DMS114 treated with DMSO at 0.1 percent for 48 hours (cell line): ENCODE measurements at regions not wholly inside any gene's neighbourhood (a gene's known extent, or its start where the extent isn't known, plus 50 kb on each side); places are given as distances from the start of the nearest gene placed in this dataset.
"Not testable (repeated sequence)": the region's sequence is repeated elsewhere in the genome, so short reads cannot be mapped to it uniquely, and the experiment has no call there.

ENCODE experiments used
- DNase-seq: peaks from one replicate; lab custom pipeline; 2025; ENCODE audit not compliant: unreplicated experiment; lab: John Stamatoyannopoulos, UW

DNA sequence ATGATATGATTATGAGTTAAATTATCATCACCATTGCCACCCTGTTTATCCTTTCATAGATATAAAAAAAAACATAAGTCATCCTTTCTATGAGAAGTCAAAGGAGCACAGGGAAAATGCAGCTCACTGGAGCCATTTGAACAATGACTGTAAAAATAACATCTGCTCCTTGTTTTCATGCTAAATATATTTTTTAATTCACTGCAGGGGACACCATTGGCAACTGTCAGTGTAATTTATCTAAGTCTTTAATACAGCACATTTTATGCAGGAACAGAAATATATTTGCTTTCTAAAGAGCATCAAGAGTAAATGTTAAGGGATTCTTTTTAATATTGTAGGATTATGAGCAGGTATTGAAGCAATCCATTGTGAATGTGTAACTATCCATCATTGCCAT, 371.3 kb downstream of the ZBBX start:
- DNase-seq = no peak

DNA sequence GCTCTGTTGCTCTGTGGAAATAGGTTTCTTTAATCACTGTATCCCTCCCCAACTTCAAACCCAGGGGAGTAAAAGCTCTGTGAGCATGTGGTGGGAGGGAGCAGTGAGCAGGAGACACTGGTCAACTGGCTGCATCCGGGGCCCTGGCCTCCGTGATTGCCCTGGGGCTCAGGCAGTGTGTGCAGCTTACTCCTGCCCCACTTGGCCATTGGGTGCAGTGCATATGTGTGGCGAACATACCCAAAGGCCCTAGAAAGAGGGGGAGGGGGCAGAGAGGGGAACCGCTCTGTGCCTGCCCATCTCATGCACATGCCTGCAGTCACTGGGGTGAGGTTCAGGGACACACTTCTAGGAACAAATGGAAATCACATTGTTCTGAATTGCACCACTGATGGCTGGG, 378.7 kb downstream of the ZBBX start:
- no peak for DNase-seq

DNA sequence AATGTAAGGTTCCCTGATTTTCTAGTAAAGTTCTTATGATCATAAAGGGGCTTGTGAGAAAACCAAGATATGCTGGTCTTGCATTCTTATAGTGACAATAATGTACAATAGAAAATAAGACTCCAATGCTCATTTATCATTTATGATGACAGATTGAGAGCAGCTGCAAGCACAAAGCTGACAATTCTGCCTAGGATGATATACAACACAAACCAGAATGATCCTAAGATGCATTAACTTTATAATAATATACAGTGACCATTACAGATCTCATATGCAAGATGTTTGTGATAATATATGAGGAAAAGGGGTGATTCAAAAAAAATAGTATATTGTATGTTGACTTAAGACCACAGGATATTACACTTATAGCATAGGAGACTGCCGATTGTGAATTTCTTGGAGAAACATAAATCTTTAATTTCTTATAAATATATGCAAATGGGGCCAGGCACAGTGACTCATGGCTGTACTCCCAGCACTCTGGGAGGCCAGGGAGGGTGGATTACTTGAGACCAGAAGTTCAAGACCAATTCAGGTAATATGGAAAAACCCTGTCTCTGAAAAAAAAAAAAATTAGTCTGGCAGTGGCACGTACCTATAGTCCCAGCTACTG, 387.0 kb downstream of the ZBBX start:
- no peak for DNase-seq

DNA sequence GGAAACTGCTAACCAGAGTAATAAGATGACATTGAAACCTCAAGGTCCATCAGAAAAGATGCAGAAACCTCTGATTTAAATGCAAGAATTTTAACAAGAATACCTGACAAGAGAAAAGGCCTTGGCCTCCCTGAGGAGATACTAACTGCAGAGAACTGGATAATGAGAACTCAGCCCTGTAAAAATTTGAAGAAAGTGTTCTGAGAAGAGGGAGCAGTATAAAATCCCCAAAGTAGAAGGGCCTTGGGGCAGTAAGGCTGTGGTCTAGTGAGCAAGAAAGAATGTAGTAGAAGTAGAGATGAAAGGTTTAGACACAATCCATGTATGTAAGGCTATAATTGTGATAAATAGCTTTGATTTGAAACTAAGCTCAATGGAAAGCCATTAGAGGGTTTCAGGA, 394.1 kb downstream of the ZBBX start:
- DNase-seq = no peak

DNA sequence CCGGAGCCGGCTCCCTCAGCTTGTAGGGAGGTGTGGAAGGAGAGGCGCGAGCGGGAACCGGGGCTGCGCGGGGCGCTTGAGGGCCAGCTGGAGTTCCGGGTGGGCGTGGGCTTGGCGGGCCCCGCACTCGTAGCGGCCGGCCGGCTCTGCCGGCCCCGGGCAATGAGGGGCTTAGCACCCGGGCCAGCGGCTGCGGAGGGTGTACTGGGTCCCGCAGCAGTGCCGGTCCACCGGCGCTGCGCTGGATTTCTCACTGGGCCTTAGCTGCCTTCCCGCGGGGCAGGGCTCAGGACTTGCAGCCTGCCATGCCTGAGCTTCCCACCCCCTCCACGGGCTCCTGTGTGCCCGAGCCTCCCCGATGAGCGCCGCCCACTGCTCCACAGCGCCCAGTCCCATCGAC, 404.3 kb downstream of the ZBBX start:
- not testable (repeated sequence) for DNase-seq

DNA sequence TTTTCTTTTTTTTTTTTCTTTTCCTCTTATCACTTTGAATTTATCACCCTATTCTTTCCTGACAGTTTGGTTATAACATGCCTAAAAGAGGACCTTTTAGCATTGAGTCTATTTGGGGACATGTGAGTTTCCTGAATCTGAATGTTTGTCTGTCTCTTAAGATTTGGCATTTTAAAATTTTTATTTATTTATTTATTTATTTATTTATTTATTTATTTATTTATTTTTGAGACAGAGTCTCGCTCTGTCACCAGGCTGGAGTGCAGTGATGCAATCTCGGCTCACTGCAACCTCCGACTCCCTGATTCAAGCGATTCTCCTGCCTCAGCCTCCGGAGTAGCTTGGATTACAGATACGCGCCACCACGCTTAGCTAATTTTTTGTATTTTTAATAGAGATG, 412.4 kb downstream of the ZBBX start:
- DNase-seq = not testable (repeated sequence)

DNA sequence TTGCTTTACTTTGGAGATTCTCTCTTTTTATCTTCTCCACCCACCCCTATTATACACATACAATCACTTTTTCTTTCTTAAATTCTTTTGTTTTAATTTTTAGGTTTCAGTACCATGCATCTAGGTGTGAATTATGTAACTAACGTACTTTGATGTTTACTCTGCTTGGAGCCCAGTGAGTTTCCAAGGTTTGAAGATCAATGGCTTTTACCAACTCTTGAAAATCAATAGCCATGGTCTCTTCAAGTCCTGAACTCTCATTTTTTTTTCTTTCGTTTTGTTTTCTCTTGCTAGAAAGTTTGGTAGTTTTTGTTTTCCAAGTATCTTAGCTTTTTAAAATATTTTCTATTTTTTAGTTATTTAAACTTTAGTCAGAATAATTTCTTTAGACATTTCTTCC, 417.2 kb downstream of the ZBBX start:
- no peak for DNase-seq

DNA sequence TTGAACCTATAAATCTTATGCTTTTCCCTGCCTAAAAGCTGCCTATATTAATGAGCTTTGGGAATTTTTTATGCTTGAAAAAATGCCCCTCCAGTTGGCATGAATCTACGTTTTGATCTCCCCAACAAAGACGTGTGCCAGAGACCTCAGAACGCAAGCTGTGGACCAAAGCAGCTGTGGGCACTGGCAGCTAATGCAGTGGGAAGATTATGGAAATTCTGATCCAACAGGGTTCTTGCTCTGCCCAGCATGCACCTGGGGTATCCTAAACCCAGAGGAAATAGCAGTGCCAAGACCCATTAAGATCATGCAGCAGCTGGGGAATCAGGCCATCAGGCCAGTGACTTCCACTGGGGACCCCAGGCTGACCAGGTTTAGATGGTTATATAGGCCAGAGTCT, 423.0 kb downstream of the ZBBX start:
- DNase-seq = no peak

DNA sequence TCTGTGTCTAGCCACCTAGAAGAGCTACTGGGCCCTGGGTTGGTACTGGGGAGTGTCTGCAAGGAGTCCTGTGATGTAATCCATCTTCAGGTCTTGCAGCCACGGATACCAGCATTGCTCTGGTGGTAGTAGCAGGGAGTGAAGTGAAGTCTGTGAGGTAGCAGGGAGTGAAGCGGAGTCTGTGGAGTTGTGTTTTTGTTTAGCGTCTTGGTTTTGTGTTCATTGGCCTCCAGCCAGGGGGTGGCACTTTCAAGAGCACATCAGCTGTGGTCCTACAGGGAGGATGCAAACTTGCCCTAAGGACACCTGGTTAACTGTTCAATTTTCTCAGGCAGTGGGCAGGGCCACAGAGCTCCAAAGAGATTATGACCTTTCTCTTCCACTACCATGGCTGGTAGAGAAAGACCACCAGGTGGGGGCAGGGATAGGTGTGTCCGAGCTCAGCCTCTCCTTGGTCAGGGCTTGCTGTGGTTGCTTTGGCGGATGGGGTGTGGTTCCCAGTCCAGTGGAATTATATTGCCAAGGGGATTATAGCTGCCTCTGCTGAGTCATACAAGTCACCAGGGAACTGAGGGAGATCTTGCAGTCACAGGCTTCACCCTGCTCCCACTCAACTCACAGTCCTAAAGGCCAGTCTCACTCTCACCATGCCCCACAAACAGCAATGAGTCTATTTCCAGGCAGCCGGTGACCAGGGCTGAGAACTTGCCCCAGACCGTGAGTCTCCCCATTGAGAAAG, 424.7 kb downstream of the ZBBX start:
- no peak for DNase-seq

DNA sequence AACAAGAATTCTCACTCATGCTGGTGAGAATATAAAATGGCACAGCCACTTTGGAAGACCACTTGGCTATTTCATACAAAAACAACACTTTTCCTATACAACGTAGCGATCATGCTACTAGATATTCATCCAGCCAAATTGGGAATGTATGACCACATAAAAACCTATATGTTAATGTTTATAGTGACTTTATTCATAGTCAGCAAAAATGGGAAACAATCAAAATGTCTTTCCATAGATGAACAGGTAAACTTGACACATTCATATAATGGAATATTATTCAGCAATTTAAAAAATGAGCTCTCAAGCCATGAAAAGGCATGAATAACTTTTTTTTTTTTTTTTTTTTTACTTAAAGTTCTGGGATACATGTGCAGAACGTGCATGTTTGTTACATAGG, 445.2 kb downstream of the ZBBX start:
- DNase-seq = no peak

DNA sequence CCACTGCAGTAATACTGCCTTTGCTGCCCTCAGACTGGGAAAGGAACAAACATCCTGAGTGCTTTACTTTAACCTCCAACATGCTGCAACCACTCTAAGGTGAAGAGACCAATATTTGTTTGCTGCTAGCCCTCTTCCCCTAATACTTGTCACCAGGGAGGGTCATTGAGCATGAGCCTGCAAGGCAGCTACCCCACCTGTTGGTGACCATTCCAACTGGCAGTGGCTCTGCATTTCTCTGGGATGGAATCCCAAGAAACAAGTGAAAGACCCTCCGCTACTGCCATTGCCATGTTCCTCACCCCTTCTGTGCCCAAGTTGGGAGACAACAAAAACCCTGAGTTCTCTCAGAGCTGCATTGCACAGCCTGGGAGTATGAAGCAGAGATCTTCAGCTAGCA, 462.7 kb downstream of the ZBBX start:
- DNase-seq = no peak

DNA sequence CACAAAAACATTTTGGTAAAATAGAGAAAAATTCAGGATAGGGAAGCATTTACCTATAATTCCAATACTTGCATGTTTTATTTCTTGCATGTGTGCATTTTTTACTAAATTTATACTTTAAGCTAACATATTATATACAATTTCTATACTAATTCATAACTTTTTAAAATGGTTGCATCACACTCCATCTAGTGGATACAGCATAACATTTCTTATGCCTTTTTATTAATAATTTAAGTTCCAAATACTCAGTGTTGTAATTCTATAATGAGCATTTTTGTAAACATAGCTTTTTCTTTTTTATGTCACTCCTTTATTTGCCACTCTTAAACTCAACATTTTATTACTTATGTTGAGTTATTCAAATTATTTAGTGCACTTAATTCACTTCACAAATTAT, 477.7 kb downstream of the ZBBX start:
- DNase-seq = no peak

DNA sequence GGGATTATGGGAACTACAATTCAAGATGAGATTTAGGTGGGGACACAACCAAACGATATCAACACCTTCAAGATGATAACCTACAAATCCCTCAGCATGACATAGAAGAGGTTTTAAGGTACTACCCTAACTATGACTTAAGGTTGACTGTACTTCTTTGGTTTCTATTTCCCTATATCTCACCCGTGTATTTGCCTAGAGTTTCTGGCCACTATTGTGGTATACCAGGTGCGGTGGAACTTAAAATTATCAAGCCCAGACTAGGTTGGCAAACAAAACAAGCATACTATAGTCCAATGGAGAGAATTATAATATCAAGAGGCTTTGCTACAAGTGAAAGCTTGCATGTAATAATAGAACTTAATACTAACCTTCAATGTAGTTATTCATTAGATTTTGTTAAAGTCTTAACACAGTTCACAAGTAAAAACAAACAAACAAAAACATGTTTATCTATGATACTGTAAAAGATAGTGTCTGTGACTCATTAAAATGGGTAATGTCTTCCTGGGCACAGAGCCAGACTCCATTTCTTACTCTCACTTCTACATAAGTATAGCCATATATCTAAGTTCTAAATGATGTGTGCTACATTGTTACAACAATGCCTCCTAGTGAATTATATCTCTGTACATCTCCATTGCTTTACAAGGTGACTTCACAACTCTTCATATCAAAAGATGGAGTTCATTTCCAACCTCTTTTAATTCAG, 479.1 kb downstream of the ZBBX start:
- no peak for DNase-seq

DNA sequence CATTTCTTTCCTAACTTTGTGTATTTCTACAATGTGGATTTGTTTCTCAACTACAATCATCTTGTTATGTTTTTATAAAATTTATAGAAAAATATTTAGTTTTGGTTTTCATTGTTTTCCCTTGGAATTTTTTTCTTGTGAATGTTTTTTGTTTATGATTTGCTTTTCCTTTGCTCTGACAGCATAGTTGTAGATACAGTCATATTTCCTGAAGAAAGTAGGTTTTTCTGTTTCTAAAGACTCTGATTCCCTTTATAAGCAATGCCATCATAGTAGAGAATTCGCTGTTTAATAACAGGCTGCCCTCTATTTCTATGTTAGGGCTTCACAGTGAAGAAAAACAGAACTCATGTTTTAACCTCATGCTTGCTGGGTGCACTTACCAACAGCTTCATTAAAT, 482.3 kb downstream of the ZBBX start:
- DNase-seq = no peak

DNA sequence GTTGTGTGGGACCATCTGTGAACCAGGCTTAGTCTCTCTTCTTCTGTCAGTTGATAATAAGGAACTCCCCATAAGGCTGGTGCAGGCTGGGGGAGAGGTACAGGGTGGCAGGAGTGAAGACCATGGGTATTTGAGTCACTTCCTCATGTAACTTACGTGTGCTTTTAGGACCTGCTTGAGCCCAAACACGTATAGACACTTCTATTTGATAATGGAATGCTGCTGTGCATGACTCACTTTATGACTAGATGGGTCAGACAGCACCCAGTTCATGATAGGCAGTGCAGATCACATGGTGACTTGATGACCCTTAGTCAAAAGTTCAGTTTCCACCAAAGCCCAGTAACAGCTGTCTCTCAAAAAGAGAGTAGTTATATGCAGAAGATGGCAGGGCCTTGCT, 490.9 kb downstream of the ZBBX start:
- no peak for DNase-seq

DNA sequence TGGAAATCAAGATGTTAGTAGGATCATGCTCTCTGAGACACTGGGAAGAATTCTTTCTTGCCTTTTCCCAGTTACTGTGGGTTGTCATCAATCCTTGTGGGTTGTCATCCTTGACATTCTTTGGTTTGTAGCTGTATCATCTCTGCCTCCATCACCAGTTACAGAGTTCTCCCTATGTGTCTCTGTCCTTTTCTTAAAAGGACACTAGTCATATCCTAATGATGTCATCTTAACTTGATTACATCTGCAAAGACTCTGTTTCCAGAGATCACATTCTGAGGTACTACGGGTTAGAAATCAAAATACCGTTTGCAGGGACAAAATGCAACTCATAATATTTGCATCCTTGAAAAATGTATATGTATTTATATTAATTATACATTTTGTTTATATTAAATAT, 500.4 kb downstream of the ZBBX start:
- DNase-seq = no peak

DNA sequence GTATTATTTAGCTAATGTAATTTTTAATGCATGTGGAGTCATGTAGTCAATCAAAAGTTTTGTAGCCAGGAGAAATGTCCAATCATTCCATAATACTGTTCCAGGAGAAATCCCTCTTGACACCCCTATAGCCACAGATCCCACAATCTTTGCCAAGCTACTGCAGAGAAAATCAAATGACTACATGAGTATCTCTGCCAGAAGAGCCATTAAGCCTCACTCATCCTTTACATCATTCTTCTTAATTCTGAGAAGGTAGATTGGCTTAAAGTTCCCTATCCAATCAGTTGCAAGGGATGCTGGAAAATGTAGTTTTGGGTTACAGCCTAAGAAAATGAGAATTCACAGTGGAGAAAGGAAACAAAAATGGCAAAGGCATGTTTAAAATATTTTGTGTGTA, 502.1 kb downstream of the ZBBX start:
- no peak for DNase-seq

DNA sequence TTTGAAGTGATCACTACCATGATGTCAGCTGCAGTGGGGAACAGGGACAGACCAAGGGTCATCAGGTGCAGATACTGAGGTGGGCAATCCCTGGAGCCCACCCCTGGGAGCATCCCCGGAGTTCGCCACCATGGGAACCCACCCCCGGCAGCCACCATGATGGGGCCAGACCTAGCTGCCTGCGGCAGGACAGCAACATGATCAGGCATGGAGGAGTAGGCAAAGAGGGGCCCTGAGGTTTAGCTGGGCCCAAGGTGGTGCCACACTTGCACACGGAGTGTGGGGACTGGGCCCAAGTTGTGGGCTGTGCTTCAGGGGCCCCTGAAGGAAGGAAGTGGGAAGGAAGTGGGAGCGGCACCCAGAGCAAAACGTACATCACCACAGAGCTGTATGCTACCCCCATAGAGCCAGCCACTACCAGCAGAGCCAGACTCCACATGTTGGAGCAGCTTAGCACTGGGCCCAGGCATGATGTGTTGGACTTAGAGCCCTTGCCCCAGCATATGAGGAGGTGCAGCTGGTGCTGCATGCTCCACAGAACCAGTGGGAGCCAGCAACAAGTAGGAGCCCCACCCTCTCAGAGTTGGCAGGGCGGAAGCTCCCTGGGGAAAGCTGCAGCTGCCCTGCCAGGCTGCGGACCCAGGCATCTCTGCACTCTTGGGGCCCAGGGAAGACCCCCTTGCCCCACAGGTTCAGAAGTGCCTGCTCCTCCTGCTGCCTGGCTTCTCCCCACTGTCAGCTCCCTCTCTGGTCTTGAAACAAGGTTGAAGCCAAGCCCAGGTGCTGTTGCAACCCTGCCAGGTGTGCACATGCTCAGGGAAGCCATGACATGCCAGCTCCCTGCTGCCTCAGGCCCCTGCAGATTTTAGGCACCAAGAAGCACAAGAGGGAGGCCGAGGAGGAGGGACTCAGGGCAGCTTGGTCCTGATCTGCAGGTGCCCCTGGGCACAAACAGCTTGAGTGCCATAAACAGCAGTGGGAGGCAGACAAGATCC, 515.3 kb downstream of the ZBBX start:
- no peak for DNase-seq

DNA sequence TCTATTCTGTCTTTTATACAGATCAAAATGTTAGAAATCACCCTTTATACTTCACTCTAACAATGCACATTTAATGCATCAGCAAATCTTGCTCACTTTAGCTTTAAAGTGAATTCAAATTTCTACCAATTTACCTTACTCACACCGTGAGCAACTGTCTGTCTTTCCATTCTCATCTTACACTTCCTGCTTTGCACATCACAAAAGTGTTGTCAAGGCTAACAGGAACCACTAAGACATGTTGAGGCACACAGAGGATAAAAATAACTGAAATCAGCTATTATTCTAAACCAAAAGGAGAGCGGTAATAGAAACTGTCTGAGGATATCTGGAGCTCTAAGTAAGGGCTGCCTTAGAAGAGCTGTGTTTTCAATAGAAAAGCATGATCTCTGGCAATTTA, 519.9 kb downstream of the ZBBX start:
- DNase-seq = no peak

DNA sequence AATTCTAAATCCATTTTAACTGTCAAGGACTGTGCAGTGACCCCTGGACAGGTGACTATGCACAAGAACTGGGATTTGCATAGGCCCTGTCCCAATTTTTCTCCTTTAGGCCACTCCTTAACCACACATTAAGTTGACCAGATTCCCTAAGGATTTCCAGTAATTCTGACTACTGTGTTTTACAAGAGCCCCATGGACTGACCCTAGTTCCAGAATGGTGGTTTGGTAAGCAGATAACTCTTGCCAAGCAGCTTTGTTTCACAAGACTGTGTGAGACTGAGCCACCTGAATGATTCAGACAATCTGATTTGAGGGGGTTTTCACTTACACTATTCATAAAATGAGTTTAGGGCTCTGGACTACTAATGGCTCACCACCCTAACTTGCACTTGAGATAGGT, 535.8 kb downstream of the ZBBX start:
- no peak for DNase-seq

DNA sequence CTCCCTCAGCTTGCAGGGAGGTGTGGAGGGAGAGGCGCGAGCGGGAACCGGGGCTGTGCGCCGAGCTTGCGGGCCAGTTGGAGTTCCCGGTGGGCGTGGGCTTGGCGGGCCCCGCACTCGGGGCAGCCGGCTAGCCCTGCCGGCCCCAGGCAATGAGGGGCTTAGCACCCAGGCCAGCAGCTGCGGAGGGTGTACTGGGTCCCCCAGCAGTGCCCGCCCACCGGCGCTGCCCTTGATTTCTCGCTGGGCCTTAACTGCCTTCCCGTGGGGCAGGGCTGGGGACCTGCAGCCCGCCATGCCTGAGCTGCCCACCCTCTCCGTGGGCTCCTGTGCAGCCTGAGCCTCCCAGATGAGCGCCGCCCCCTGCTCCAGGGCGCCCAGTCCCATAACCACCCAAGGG, 537.3 kb downstream of the ZBBX start:
- DNase-seq = not testable (repeated sequence)
